Thyroid gland (tissue), 4 donors: ENCODE measurements at regions not wholly inside any gene's neighbourhood (a gene's known extent, or its start where the extent isn't known, plus 50 kb on each side); places are given as distances from the start of the nearest gene placed in this dataset.

Experiments
- DNase-seq, 2 donors: peaks; one replicate each; pipeline ENCODE4 v3.0.0-alpha.2; 2019
- H3K27ac ChIP-seq, 3 donors: fragments of 200-600 bp; sonication (generic); 1 replicate in 2 of 3; 2 replicates in 1 of 3; pipeline ENCODE4 v1.5.1; 2016 to 2019; ENCODE audit warnings: mild to moderate bottlenecking in 1 of 3, moderate library complexity in 1 of 3
- H3K27me3 ChIP-seq: fragments of 200-600 bp; sonication (generic); one replicate; pipeline ENCODE4 v1.5.1; 2019
- H3K36me3 ChIP-seq, 2 donors: fragments of 200-600 bp; sonication (generic); one replicate each; pipeline ENCODE4 v1.5.1; 2016 to 2019
- H3K4me1 ChIP-seq, 2 donors: fragments of 200-600 bp; sonication (generic); one replicate each; pipeline ENCODE4 v1.5.1; 2017 to 2019
- H3K4me3 ChIP-seq, 3 donors: fragments of 200-600 bp; sonication (generic); replicated peaks in 1 of 3; 1 replicate in 2 of 3; 2 replicates in 1 of 3; pipeline ENCODE4 v1.5.1; 2016; ENCODE audit warnings: mild to moderate bottlenecking in 1 of 3
- H3K9me3 ChIP-seq: fragments of 200-600 bp; sonication (generic); one replicate; pipeline ENCODE4 v1.5.1; 2017
- CTCF ChIP-seq, 6 experiments: fragments of 200-600 bp in 3 of 6; fragments of 450-650 bp in 3 of 6; sonication (generic) in 3 of 6; IDR thresholded peaks; one replicate each; pipeline ENCODE4 v1.5.1; 2016 to 2019; ENCODE audit warnings: antibody characterized with exemption in 6 of 6, mild to moderate bottlenecking in 2 of 6, inconsistent platforms in 1 of 6, moderate library complexity in 1 of 6
- POLR2A ChIP-seq, 2 donors: fragments of 450-650 bp; IDR thresholded peaks; one replicate each; pipeline ENCODE4 v1.6.1; 2017; ENCODE audit warnings: antibody characterized with exemption in 2 of 2, mild to moderate bottlenecking in 2 of 2, moderate library complexity in 1 of 2
- WGBS, 2 donors: methylation state at CpG; one replicate each; pipeline ENCODE4 v1.1.5; 2017; 5-methylcytosine and 5-hydroxymethylcytosine counted together
- intact Hi-C: fragments of 100-400 bp; cut with DNase I; formaldehyde crosslinking; loops from one replicate; pipeline ENCODE4 v1.15.1; 2023

GRCh38 chr1:173413271-173413707 is 63.8 kb upstream of the PRDX6 start:
- intact Hi-C loops, result no loop called here
- no peak overlapping the region for H3K4me3 ChIP-seq
- DNase-seq, result no peak
- TF ChIP-seq POLR2A (IDR thresholded peaks at IDR 0.05) (no peak), CTCF (IDR thresholded peaks at IDR 0.05) (no peak)
- WGBS, 2 donors, result 84 to 87% methylated on average over 7 of the region's 7 CpGs
- H3K27ac ChIP-seq, result no peak overlapping the region
- no peaks in the 10 kb centered on the region for H3K9me3 ChIP-seq
- H3K4me1 ChIP-seq, result no peaks in the 10 kb centered on the region
- no peaks in the 10 kb centered on the region for H3K36me3 ChIP-seq
- H3K27me3 ChIP-seq, result no peaks in the 10 kb centered on the region

GRCh38 chr1:173414136-173414535 is 63.0 kb upstream of the PRDX6 start:
- Histone ChIP-seq H3K9me3 (no peaks in the 10 kb centered on the region), H3K36me3 (no peaks in the 10 kb centered on the region), H3K27ac (no peak overlapping the region), H3K27me3 (no peaks in the 10 kb centered on the region), H3K4me3 (no peak overlapping the region), H3K4me1 (no peaks in the 10 kb centered on the region)
- TF ChIP-seq POLR2A (IDR thresholded peaks at IDR 0.05), result no peak
- no peak for TF ChIP-seq CTCF (IDR thresholded peaks at IDR 0.05)
- 83 to 85% methylated on average over 3 of the region's 3 CpGs for WGBS, 2 donors
- intact Hi-C loops, result no loop called here
- no peak for DNase-seq

GRCh38 chr1:173414539-173415226 is 62.5 kb upstream of the PRDX6 start:
- Histone ChIP-seq H3K36me3 (no peaks in the 10 kb centered on the region), H3K27me3 (no peaks in the 10 kb centered on the region), H3K27ac (no peak overlapping the region), H3K9me3 (no peaks in the 10 kb centered on the region), H3K4me1 (no peaks in the 10 kb centered on the region), H3K4me3 (no peak overlapping the region)
- TF ChIP-seq CTCF (IDR thresholded peaks at IDR 0.05) (no peak), POLR2A (IDR thresholded peaks at IDR 0.05) (no peak)
- DNase-seq, result no peak
- 85 to 92% methylated on average over 5 of the region's 5 CpGs for WGBS, 2 donors
- intact Hi-C loops, result no loop called here

- H3K9me3 ChIP-seq, result no peaks in the 10 kb centered on the region
- DNase-seq, result no peak
- no peaks in the 10 kb centered on the region for H3K36me3 ChIP-seq
- H3K27ac ChIP-seq, result no peak overlapping the region
- H3K4me3 ChIP-seq, result no peak overlapping the region
- H3K27me3 ChIP-seq, result no peaks in the 10 kb centered on the region
- 84 to 87% methylated on average over 3 of the region's 3 CpGs for WGBS, 2 donors
- intact Hi-C loops, result no loop called here
- TF ChIP-seq CTCF (IDR thresholded peaks at IDR 0.05) (no peak), POLR2A (IDR thresholded peaks at IDR 0.05) (no peak)
- no peaks in the 10 kb centered on the region for H3K4me1 ChIP-seq
These were observed 61.6 kb upstream of the PRDX6 start for GRCh38 chr1:173415490-173415889.

GRCh38 chr1:173415905-173416450 is 61.2 kb upstream of the PRDX6 start:
- TF ChIP-seq CTCF (IDR thresholded peaks at IDR 0.05) (no peak), POLR2A (IDR thresholded peaks at IDR 0.05) (no peak)
- Histone ChIP-seq H3K4me3 (no peak overlapping the region), H3K9me3 (no peaks in the 10 kb centered on the region), H3K36me3 (no peaks in the 10 kb centered on the region), H3K27me3 (no peaks in the 10 kb centered on the region), H3K4me1 (no peaks in the 10 kb centered on the region), H3K27ac (no peak overlapping the region)
- intact Hi-C loops, result no loop called here
- WGBS, 2 donors, result 74 to 80% methylated on average over 5 of the region's 5 CpGs
- DNase-seq, result no peak
